ENCODE measurements at regions not wholly inside any gene's neighbourhood (a gene's known extent, or its start where the extent isn't known, plus 50 kb on each side); places are given as distances from the start of the nearest gene placed in this dataset.

DNA sequence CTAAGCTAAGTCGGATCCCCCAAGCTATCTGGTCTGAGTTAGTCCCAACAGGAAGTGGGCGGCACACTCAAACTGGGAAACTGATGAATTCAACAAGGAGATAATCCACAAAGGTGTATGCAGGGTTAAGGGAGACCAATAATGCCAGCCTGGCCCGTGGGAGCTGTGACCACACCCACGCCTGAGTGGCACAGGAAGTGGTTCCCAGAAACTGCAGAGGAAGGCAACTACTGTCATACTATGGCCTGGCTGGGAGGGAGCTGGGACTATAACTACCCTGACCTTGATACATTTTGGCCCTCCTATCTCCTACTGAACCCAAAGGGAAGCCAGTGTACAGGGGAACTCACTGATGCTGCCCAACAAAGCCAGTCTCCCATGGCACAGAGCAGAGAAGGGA is 85.5 kb upstream of the TDRD3 start (continued):
- no peak for TF ChIP-seq RNF2 (IDR thresholded peaks at IDR 0.05; ENCODE audit: borderline replicate concordance, low read depth, low read length, missing control alignments, poor library complexity, severe bottlenecking)
- no peak for TF ChIP-seq CEBPB (IDR thresholded peaks at IDR 0.05; ENCODE audit: low read depth, low read length)
- TF ChIP-seq CTCF (IDR thresholded peaks at IDR 0.05; ENCODE audit: control extremely low read depth in 1 of 3, insufficient read depth in 1 of 3, low read depth in 1 of 3, low read length in 3 of 3): no peak
- no peak for TF ChIP-seq SRF (IDR thresholded peaks at IDR 0.05; ENCODE audit: low read depth, low read length)
- no peak for TF ChIP-seq CHD1 (IDR thresholded peaks at IDR 0.05; ENCODE audit: low read depth, low read length)
